HG02870 (cell line): ENCODE measurements at regions not wholly inside any gene's neighbourhood (a gene's known extent, or its start where the extent isn't known, plus 50 kb on each side); places are given as distances from the start of the nearest gene placed in this dataset.

ENCODE experiments used
- ATAC-seq: cut with Tn5 transposase; IDR thresholded peaks from one replicate; pipeline ENCODE4 v1.9.1; 2021; ENCODE audit warnings: mild to moderate bottlenecking, moderate library complexity; ENCODE audit not compliant: unreplicated experiment

DNA sequence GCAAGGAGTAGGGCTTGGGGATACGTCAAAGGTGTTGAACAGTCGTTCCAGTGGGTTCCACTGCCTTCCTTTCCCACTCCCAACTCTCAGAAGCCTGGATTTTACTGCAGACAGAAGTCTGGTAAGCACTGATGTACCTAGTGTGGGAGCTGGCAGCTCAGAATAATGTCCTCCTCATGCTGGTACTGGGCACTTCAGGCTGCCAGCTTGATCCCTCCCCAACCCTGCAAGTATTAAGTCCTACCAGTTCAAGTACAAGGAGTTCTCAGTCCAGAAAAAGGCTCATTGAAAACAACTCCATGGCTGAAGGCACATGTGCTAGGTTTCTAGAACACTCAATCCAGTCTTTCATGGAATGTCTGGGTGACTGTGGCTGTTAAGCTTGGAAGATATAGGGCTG lies 304.3 kb downstream of the NUAK1 start:
- no peak for ATAC-seq

DNA sequence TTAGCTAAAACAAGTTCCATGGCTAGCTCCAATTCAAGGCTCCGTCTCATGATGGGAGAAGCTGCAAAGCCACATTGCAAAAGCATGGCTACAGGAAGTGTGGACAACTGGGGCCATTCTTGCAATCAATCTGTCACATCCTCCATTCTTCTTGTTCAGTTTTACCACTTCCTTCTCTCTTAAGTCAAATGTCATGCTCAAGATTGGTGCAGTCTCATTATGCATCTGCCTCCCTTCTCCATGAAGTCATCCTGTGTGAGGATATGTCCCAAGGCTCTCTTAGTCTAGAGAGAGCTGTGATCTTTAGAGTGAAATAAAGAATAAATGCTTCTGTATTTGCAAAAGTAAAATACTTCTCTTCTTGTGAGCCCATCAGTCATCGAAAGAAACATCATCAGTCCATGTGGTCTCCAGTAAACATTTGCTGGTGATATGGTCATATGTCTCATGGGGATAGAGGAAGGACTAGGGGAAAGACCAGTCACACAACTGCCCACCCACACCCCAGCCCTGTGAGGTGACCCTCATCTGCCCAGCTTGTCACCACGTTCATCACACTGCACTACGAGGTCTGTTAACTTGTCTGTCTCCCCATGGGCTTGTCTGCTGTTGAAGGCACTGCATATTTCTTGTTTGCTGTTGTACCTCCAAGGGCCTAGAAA lies 303.0 kb downstream of the NUAK1 start:
- no peak for ATAC-seq

DNA sequence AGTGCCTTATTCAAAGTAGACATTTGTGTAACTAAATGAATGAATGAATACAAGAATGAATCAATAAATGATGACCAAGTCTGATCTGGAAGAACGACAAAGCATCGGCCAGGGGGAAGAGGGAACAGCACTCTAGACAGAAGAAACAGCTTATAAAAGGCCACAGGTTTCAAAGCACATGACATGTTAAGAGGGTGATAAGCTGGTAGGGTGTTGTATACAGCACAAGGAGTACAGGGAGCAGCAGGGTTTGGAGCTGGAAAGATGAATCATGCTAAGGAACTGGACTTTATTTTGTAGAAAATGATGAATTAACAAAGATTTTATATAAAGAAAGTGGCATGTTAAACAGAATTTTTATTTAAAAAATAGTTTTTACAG lies 302.5 kb downstream of the NUAK1 start:
- ATAC-seq = no peak

DNA sequence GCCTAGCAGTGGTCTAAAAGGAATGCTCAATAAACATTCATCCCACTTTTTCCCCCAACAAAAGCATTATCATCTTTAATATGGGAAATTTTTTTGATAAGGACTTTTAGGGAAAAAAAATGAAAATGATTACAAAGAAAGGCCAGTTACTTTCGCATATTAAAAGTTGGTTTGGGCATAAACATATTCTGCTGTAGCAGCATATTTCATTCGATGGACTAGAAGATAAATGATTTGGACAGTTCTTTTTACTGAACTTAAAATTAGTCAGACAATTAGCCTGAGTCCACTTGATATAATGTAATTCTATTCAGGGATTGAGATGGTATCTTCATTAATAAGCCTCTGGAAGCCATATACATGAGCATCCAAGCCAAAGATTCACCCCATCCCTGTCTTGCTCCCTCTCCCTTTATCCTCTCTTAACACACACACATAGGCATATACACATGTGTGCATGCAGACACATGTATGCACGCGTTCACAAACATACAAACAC lies 299.1 kb downstream of the NUAK1 start:
- no peak for ATAC-seq

DNA sequence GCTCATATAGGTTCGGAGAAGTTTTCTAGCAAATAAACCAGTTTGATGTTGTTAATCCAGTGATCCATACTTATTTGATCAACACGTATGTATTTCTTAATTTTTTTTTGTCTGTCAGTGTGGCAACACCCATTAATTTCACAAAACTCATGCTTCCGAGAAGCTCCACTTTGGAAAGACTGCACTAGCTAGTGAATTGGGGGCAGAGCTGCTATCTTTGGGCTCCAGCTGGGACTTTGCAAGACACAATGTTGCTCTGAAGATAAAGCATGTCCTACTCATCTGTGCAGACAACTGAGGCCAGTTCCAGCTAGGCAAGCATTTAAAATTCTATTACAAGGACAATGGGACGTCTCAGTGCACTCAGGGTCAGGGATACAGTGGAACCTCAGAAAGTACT lies 298.4 kb downstream of the NUAK1 start:
- ATAC-seq = no peak

DNA sequence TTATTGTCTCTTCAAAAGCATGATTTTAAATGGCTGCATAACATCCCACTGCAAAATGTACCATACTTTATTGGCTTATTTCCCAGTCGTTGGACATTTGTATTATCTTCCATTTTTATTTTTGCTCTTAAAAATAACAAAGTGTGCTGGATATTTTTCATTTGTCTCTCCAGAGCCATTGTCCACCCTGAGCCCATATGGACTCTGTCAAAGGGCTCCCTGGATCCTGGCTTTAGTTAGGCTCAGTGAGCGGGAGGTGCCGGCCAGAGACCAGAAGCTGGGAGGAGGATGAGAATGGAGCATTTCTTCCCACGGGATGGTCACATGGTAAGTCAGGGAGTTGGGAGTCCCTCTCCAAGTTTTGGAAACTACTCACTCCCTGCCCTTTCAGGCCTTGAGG lies 296.9 kb downstream of the NUAK1 start:
- no peak for ATAC-seq

DNA sequence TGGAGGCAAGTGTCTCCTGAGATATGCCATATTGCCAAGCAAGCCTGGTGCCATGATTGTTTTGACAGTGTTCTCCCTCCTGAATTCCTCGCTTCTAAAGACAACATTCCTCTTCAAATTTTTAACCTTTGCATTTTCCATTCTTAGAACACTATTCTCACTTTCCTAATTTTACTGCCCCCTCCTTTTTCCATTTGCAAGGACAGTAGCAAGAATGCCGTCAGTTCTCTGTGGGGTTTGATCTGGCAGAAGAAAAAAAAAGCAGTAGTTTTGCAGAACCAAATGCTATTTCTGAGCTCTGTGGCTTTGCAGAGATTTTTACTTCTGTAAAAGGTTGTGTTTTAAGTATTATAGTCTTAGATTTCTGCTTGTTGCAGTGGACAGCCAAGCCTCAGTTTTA lies 295.2 kb downstream of the NUAK1 start:
- no peak for ATAC-seq

DNA sequence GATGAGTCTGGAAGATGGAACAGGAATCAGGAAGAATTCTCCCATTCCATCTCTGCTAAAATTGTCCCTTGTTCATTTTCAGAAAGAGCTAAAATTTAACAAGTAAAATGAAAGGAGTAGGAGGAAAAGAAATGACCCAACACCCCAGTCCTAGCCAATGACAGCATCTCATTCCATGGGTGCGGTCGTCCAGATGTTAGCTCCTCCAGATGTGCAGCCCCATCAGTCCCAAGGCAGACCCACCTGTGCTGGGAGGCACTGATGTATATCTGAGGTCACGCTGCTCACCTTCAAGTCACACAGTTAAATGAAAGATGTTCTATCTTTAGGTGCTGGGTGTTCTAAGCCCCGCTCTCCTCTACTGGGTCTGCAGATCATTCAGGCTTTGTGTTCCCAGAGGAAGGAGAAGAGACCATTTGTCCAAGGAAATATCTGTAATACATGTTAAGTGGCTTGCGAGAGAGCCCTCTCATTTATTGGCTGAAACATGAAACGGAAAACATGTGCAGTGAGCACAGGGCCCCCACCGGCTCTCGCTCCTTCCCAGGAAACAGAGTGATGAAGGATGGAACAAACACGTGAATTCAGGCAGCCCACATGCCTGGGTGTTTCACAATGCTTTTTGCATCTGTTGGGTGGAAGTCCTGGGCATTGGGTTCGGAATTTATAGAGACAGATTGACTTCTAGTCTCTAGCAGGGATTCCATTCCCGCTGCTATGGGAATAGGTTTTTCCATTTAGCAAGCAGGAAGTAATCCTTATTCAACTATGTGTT lies 294.6 kb downstream of the NUAK1 start:
- no peak for ATAC-seq

DNA sequence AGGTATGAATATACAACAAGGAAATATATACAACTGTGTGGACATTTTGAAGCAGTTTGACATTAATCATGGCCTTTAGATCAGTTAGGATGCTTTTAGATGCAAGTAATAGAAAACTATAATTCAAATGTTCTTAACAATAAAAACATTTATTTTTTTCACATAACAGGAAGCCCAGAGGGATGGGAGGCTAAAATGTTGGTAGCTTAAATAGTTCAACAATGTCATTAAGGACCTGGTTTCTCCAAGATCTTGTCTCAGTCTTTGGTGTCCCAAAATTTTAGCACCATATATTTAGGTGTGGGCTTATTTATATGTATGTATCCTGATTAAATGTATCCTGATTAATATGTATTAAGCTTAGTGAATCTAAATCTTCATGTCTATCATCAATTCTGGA lies 292.4 kb downstream of the NUAK1 start:
- no peak for ATAC-seq

- ATAC-seq = no peak
These were observed 291.7 kb downstream of the NUAK1 start for GRCh38 chr12:105847068-105847467.

GRCh38 chr12:105848286-105848685 lies 290.5 kb downstream of the NUAK1 start:
- no peak for ATAC-seq

DNA sequence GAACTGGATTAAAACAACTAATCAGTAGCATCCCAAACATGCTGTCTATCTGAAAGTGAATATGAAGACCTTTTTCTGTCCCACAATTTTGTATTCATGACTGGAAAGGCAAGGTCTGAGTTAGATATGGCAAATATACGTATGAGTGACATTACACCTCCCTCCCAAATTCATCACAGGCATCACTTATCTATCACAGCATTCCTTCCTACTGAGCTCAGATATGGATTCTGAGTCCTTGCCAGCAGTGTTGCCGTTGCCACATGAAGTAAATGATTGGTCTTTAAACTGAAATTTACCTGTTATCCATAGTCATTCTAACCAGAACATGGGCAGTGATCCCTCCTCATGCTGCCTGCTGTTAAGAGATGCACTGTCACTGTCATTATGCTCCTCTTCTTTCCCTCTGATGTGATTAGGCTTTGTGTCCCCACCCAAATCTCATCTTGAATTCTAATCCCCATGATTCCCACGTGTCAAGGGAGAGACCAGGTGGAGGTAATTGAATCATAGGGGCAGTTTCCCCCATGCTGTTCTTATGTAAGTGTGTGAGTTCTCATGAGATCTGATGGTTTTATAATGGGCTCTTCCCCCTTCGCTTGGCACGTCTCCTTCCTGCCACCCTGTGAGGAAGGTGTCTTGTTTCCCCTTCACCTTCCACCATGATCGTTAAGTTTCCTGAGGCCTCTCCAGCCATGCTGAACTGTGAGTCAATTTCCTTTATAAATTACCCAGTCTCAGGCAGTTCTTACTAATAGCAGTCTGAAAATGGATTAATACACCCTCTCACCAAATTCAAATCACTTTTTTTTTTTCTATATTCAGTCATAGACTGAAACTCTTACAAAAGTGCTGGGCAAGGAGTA lies 288.4 kb downstream of the NUAK1 start:
- no peak for ATAC-seq

GRCh38 chr12:105852496-105852895 lies 286.3 kb downstream of the NUAK1 start:
- ATAC-seq = no peak

DNA sequence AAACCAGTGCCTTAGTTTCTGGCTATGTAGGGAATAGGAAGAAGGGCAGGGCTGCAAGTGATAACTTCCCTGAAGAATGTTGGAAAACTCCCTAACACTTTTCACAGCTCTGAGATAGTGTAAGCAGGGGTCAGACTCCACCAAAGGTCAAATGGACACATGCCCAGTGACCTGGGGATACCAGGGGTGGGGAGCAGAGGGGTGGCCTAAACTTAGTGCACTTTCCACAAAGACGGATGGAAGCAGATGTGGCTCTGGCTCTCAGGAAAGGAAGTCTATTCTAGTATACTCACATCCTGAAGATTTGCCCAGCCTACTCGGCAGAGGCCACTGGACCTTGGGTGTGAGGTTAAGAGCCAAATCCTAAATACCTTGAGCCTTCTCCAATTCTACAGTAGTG lies 285.8 kb downstream of the NUAK1 start:
- ATAC-seq = no peak

DNA sequence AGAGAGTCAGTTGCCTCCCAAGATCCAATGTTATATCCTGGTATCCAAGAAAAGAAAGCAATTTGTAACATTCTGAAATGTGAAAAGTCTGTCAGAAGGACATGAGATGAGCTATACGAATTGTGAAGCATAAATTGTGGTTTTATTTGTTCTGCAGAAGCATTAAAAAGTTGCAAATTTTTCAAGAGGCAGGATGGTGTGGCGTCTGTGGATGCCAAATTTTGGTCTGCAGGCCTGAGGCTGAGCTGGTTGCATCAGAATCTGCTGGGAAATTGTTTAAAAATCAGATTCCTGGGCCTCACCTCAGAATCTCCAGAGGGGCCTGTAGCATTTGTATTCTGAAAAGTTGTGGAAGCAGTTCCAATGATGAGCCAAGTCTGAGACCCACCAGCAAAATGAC lies 284.7 kb downstream of the NUAK1 start:
- no peak for ATAC-seq

DNA sequence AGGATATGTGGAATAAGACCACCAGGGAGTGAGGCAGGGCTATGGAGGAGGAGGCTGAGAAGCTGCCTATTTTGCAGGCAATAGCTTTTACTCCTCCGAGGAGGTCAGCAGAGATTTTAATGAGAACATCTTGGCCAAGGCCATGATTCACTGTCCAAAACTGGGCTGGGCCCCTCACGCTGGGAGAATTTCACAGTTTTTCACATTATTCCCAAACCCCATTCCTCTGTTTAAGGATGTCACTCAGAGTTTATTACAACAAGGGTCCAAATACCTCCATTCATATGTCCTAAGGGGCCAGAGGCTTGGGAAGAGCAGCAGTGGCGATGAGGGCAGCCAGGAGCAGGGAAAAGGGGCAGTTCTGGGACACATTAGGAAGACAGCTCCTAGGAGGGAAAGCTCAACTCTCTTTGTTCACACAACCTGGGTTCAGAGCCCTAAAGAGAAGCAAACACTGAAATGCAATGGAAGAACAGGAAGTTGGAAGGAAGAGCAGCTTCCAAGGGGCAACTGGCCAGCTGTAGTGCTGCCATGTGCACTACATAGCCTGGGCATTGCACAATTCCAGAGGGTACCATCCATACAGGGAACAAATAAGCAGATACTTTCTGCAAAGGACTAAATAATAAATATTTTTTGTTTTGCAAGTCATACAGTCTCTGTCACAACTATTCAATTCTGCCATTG lies 283.2 kb downstream of the NUAK1 start:
- ATAC-seq = no peak

DNA sequence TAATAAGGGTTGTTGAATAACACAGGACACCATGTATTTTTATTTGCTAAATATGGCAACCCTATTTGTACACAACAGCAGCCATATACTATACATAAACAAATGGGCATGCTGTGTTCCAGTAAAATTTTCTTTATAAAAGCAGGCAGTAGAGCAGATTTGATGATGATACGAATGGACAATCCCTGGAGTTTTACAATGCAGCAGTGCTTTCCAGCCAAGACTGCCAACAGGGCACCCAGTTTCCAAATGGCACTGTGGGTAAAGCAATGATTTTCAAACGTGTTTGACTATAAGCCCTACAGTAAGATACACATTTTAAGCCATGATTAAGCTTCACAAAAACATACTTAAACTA lies 282.7 kb downstream of the NUAK1 start:
- no peak for ATAC-seq

DNA sequence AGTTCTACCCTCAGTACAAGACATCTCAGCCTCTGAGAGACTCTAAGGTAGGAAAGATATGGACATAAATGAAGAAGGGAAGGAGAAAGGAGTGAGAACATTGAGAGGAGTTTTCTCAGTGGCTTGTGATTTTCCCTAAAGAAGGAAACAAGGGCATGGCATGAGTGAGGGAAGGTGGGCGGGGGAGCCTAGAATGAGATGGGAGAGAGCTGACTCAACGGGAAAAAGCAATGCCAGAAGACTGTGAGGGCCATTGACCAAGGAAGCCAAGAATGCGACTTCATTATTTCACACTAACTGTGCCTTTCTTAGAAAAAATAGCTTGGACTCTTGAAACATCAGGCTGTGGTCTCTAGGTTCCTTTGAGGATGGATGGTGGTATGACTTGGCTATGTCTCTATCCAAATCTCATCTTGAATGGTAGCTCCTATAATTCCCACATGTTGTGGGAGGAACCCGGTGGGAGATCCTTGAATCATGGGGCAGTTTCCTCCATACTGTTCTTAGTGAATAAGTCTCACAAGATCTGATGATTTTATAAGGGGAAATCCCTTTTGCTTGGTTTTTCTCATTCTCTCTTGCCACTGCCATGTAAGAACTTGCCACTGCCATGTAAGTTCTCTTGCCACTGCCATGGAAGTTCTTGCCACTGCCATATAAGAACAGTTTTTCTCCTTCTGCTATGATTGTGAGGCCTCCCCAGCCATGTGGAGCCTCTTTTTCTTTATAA lies 279.6 kb downstream of the NUAK1 start:
- ATAC-seq = no peak

GRCh38 chr12:105860561-105861207 lies 278.1 kb downstream of the NUAK1 start:
- no peak for ATAC-seq

DNA sequence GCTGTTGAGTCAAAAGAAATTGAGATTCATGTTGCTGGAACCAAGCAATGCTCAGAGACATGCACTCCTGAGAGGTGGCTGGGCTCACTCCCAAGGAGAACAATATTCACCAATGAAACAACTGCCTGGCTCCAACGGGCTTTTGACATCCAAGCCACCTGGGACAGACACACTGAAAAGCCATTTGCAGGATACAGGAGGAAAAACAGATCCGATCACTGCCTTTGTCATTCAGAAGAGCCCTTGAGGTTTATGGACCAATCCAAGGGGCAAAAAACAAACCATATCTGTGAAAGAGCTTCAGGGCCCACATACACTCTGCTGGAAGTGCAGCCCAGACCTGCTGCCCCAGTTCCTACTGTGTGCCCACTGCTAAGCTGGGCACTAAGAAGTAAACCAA lies 277.5 kb downstream of the NUAK1 start:
- no peak for ATAC-seq
